NB4 (cell line): ENCODE measurements at regions not wholly inside any gene's neighbourhood (a gene's known extent, or its start where the extent isn't known, plus 50 kb on each side); places are given as distances from the start of the nearest gene placed in this dataset.
"Not testable (repeated sequence)": the region's sequence is repeated elsewhere in the genome, so short reads cannot be mapped to it uniquely, and the experiment has no call there.

Experiments used
- DNase-seq: peaks from one replicate; pipeline ENCODE4 v3.0.0; 2010; ENCODE audit warnings: low read depth
- H3K4me3 ChIP-seq: one replicate; pipeline ENCODE4 v1.5.1; 2011; ENCODE audit warnings: mild to moderate bottlenecking, low read depth, low read length, moderate library complexity
- MYC ChIP-seq: IDR thresholded peaks from 2 replicates; pipeline ENCODE4 v1.6.1; 2011; ENCODE audit warnings: low read depth, low read length
- POLR2A ChIP-seq: IDR thresholded peaks from 2 replicates; pipeline ENCODE4 v1.6.1; 2011; ENCODE audit warnings: mild to moderate bottlenecking; ENCODE audit not compliant: insufficient read length; ENCODE audit errors: extremely low read depth
- TF ChIP-seq, protein P1 (sequence below): IDR thresholded peaks from 2 replicates; pipeline ENCODE4 v1.6.1; 2011; ENCODE audit warnings: low read depth, low read length
- TF ChIP-seq, protein P2 (sequence below): IDR thresholded peaks from one replicate; pipeline ENCODE4 v1.5.1; 2012; ENCODE audit warnings: low read depth, low read length

DNA sequence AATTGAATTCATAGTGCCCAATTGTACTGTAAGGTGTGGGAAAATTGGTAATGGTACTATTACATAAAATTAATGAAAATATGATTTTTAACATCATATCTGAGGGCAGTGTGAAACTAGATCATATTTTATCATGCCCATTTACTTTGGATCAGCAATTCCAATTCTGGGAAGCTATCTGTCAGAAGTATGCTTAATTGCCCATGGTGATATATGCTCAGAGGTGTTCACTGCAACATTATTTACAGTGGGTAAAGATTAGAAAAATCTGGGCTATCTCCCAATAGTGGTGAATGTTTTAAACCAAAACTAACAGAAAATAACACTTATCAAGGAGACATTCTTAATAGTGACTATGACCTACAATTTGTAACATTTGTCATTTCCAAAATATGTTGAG is 1260.0 kb downstream of the BRINP3 start:
- DNase-seq = no peak
- H3K4me3 ChIP-seq = no peak overlapping the region
- TF ChIP-seq, protein P1, sequence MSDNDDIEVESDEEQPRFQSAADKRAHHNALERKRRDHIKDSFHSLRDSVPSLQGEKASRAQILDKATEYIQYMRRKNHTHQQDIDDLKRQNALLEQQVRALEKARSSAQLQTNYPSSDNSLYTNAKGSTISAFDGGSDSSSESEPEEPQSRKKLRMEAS = no peak
- no peak for TF ChIP-seq POLR2A
- TF ChIP-seq, protein P2, sequence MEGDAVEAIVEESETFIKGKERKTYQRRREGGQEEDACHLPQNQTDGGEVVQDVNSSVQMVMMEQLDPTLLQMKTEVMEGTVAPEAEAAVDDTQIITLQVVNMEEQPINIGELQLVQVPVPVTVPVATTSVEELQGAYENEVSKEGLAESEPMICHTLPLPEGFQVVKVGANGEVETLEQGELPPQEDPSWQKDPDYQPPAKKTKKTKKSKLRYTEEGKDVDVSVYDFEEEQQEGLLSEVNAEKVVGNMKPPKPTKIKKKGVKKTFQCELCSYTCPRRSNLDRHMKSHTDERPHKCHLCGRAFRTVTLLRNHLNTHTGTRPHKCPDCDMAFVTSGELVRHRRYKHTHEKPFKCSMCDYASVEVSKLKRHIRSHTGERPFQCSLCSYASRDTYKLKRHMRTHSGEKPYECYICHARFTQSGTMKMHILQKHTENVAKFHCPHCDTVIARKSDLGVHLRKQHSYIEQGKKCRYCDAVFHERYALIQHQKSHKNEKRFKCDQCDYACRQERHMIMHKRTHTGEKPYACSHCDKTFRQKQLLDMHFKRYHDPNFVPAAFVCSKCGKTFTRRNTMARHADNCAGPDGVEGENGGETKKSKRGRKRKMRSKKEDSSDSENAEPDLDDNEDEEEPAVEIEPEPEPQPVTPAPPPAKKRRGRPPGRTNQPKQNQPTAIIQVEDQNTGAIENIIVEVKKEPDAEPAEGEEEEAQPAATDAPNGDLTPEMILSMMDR = no peak
- no peak for TF ChIP-seq MYC

DNA sequence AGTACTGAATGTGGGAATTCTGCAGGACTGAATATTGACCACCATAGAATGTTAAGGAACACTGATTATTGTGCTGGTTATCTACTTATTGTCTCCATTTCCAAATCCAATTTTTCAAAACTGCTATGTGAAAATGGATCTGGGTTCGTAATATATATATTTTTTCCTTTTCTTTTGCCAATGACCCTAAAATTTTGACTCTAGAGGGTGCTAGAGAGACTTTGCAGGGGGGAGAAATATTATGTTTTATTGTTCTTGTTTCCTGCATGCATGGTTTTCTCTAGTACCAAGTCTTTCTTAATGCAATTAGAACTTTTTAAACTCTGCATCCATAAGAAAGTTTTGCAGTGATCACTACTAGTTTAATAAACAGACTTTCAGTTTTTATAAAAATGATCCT is 1256.9 kb downstream of the BRINP3 start:
- H3K4me3 ChIP-seq = no peak overlapping the region
- peak; percentile 2 for DNase-seq
- TF ChIP-seq MYC = no peak
- TF ChIP-seq, protein P2 = peak; percentile 27

DNA sequence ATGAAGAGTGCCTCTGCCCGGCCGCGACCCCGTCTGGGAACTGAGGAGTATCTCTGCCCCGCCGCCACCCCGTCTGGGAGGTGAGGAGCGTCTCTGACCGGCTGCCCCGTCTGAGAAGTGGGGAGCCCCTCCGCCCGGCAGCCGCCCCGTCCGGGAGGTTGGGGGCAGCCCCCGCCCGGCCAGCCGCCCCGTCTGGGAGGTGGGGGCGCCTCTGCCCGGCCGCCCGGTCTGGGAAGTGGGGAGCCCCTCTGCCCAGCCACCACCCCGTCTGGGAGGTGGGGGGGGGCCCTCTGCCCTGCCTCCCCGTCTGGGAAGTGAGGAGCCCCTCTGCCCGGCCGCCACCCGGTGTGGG is 1251.9 kb downstream of the BRINP3 start:
- H3K4me3 ChIP-seq, DNase-seq: not testable (repeated sequence)

DNA sequence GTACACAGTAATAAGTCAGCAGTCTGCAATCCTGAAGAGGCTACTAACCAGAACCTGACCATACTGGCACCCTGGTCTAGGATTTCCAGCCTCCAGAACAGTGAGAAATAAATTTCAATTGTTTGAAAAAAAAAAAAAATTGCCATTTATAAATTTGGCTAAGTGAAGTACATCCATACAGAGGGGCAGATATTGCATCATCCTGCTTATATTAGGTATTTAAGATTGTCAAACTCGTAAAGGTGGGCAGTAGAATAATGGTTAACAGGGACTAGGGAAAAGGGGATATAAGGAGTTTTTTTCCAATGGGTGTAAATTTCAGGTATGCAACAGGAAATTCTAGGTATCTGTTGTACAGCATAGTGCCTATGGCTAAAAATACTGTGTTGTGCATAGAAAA is 1250.9 kb downstream of the BRINP3 start:
- TF ChIP-seq POLR2A (no peak), MYC (no peak)
- TF ChIP-seq, protein P1 = no peak
- TF ChIP-seq, protein P2 = no peak
- H3K4me3 ChIP-seq = no peak overlapping the region
- DNase-seq = no peak

DNA sequence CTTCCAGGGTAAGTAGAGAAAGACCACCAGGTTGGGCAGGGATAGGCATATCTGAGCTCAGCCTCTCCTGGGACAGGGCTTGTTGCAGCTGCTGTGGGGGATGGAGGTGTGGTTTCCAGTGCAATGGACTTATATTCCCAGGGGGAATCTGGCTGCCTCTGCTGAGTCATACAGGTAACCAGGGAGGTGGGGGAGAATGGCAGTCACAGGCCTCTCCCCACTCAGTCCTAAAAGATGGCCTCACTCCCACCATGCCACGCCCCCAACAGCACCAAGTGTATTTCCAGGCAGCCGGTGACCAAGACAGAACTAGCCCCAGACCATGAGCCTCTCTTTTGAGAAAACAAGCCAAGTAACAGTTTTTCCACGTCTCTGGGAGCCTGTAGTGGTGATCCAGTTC is 1240.7 kb downstream of the BRINP3 start:
- no peak overlapping the region for H3K4me3 ChIP-seq
- no peak for TF ChIP-seq MYC
- TF ChIP-seq, protein P2 = no peak
- TF ChIP-seq, protein P1 = no peak
- no peak for TF ChIP-seq POLR2A
- no peak for DNase-seq

DNA sequence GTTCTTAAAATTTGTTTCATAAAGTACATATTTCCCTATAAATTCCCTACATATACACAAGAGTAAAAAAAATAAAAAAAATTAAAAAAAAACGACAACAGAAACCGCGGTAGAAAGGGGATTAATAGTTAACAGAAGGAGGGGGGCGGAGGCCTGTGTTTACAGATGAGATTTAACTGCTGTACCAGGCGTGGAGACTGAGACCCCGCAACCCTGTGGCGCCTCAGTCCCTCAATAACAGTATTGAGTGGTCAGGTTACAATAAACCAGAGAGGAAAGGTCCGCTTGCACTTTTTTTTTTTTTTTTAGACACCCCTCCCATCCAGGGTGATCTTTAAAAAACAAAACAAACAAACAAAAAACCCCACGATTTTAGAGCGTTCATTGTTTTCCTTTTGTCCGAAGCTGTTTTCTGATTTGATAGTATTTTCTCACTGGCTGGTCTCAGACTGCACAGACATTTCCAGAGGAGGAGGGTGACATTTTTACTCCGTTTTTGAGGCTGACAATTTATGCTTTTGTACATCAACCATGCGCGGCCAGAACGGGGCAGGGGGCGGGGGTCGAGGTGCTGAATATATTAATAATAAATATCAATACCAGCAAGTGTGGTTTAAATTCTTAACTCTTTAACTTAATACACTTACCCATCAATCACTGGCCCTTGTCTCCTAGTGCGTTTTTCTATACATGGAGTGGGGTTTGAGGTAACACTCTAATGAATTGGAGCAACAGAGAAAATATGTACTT is 1223.9 kb downstream of the BRINP3 start:
- TF ChIP-seq MYC (no peak), POLR2A (no peak)
- TF ChIP-seq, protein P2 = no peak
- TF ChIP-seq, protein P1 = no peak
- DNase-seq = no peak
- H3K4me3 ChIP-seq = no peak overlapping the region

DNA sequence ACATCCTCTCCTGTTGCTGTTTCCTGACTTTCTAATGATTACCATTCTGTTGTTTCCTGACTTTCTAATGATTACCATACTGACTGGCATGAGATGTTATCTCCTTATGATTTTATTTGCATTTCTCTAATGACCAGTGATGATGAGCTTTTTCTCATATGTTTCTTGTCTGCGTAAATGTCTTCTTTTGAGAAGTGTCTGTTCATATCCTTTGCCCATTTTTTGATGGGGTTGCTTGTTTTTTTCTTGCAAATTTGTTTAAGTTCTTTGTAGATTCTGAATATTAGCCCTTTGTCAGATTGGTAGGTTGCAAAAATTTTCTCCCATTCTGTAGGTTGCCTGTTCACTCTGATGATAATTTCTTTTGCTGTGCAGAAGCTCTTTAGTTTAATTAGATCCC is 1216.5 kb downstream of the BRINP3 start:
- not testable (repeated sequence) for DNase-seq, H3K4me3 ChIP-seq
